OCI-LY7 (cell line): ENCODE measurements at regions not wholly inside any gene's neighbourhood (a gene's known extent, or its start where the extent isn't known, plus 50 kb on each side); places are given as distances from the start of the nearest gene placed in this dataset.

ENCODE experiments used
- CTCF ChIP-seq: fragments of 200-600 bp; sonication (generic); conservative IDR thresholded peaks from 2 replicates; pipeline ENCODE4 v1.5.1; 2014; ENCODE audit warnings: mild to moderate bottlenecking, antibody characterized with exemption, low read length, moderate library complexity, mixed read lengths
- EZH2phosphoT487 ChIP-seq: fragments of 200-600 bp; sonication (generic); IDR thresholded peaks from 2 replicates; pipeline ENCODE4 v1.6.1; 2018; ENCODE audit warnings: low read depth, borderline replicate concordance, mild to moderate bottlenecking, mixed run types, antibody characterized with exemption, low read length, moderate library complexity, mixed read lengths

- TF ChIP-seq CTCF: no peak
- TF ChIP-seq EZH2phosphoT487: no peak
Observed at GRCh38 chr3:89983449-89983848, 876.0 kb downstream of the EPHA3 start.
